ENCODE measurements at regions not wholly inside any gene's neighbourhood (a gene's known extent, or its start where the extent isn't known, plus 50 kb on each side); places are given as distances from the start of the nearest gene placed in this dataset.

- intact Hi-C loops (cut with micrococcal nuclease; ENCODE audit: unreplicated experiment), result no loop called here
- CTCF ChIA-PET (ENCODE audit: unreplicated experiment), result no interaction called here
- no peaks in the 10 kb centered on the region for H3K4me1 ChIP-seq (ENCODE audit: insufficient read depth, low read length, poor library complexity, severe bottlenecking)
- H2AFZ ChIP-seq (ENCODE audit: low read length), result no peak overlapping the region
- no peaks in the 10 kb centered on the region for H3K9me3 ChIP-seq (ENCODE audit: low read length)
- no peaks in the 10 kb centered on the region for H3K79me2 ChIP-seq (ENCODE audit: insufficient read depth, low read depth, low read length)
- no peak for TF ChIP-seq CTCF (conservative IDR thresholded peaks at IDR 0.05; ENCODE audit: low read length)
- no peak for TF ChIP-seq EZH2phosphoT487 (IDR thresholded peaks at IDR 0.05; ENCODE audit: borderline replicate concordance, low read depth, low read length)
- H4K20me1 ChIP-seq (ENCODE audit: insufficient read depth, low read length), result no peaks in the 10 kb centered on the region
- H3K9me2 ChIP-seq (ENCODE audit: insufficient read depth, low read length), result no peaks in the 10 kb centered on the region
- H3K4me2 ChIP-seq (ENCODE audit: low read length), result no peak overlapping the region
- H3K27ac ChIP-seq (ENCODE audit: low read depth, low read length, poor library complexity, severe bottlenecking), result no peak overlapping the region
- no peaks in the 10 kb centered on the region for H3K36me3 ChIP-seq (ENCODE audit: insufficient read depth, low read length)
- POLR2A ChIA-PET, result no interaction called here
- no TSS peak for BruUV-seq (replicated peaks)
- H3K4me3 ChIP-seq (ENCODE audit: low read depth, low read length, poor library complexity, severe bottlenecking), result no peak overlapping the region
- no peak for DNase-seq (ENCODE audit: low spot score)
Measured at GRCh38 chr3:40876009-40876408, 323.3 kb upstream of the CTNNB1 start.

GRCh38 chr3:40876496-40876895, 322.8 kb upstream of the CTNNB1 start:
- H3K9me2 ChIP-seq (ENCODE audit: insufficient read depth, low read length), result no peaks in the 10 kb centered on the region
- POLR2A ChIA-PET, result no interaction called here
- intact Hi-C loops (cut with micrococcal nuclease; ENCODE audit: unreplicated experiment), result no loop called here
- H3K9me3 ChIP-seq (ENCODE audit: low read length), result no peaks in the 10 kb centered on the region
- no peaks in the 10 kb centered on the region for H3K4me1 ChIP-seq (ENCODE audit: insufficient read depth, low read length, poor library complexity, severe bottlenecking)
- no peak overlapping the region for H3K4me2 ChIP-seq (ENCODE audit: low read length)
- H4K20me1 ChIP-seq (ENCODE audit: insufficient read depth, low read length), result no peaks in the 10 kb centered on the region
- BruUV-seq (replicated peaks), result no TSS peak
- no peak for TF ChIP-seq CTCF (conservative IDR thresholded peaks at IDR 0.05; ENCODE audit: low read length)
- TF ChIP-seq EZH2phosphoT487 (IDR thresholded peaks at IDR 0.05; ENCODE audit: borderline replicate concordance, low read depth, low read length), result no peak
- no peaks in the 10 kb centered on the region for H3K79me2 ChIP-seq (ENCODE audit: insufficient read depth, low read depth, low read length)
- H3K27ac ChIP-seq (ENCODE audit: low read depth, low read length, poor library complexity, severe bottlenecking), result no peak overlapping the region
- CTCF ChIA-PET (ENCODE audit: unreplicated experiment), result no interaction called here
- no peak for DNase-seq (ENCODE audit: low spot score)
- no peak overlapping the region for H2AFZ ChIP-seq (ENCODE audit: low read length)
- H3K36me3 ChIP-seq (ENCODE audit: insufficient read depth, low read length), result no peaks in the 10 kb centered on the region
- H3K4me3 ChIP-seq (ENCODE audit: low read depth, low read length, poor library complexity, severe bottlenecking), result no peak overlapping the region

- Histone ChIP-seq H2AFZ (ENCODE audit: low read length) (no peak overlapping the region), H3K36me3 (ENCODE audit: insufficient read depth, low read length) (no peaks in the 10 kb centered on the region), H3K4me2 (ENCODE audit: low read length) (no peak overlapping the region), H3K4me3 (ENCODE audit: low read depth, low read length, poor library complexity, severe bottlenecking) (no peak overlapping the region), H4K20me1 (ENCODE audit: insufficient read depth, low read length) (no peaks in the 10 kb centered on the region), H3K9me3 (ENCODE audit: low read length) (no peaks in the 10 kb centered on the region), H3K27ac (ENCODE audit: low read depth, low read length, poor library complexity, severe bottlenecking) (no peak overlapping the region), H3K9me2 (ENCODE audit: insufficient read depth, low read length) (no peaks in the 10 kb centered on the region), H3K79me2 (ENCODE audit: insufficient read depth, low read depth, low read length) (no peaks in the 10 kb centered on the region), H3K4me1 (ENCODE audit: insufficient read depth, low read length, poor library complexity, severe bottlenecking) (no peaks in the 10 kb centered on the region)
- no TSS peak for BruUV-seq (replicated peaks)
- ChIA-PET POLR2A (interaction anchor here (0.5 kb wide), 1 partner anchor 13 kb away, joined by 5 read pairs; no protein-coding TSS in a partner anchor), CTCF (ENCODE audit: unreplicated experiment) (no interaction called here)
- TF ChIP-seq EZH2phosphoT487 (IDR thresholded peaks at IDR 0.05; ENCODE audit: borderline replicate concordance, low read depth, low read length) (no peak), CTCF (conservative IDR thresholded peaks at IDR 0.05; ENCODE audit: low read length) (no peak)
- intact Hi-C loops (cut with micrococcal nuclease; ENCODE audit: unreplicated experiment), result no loop called here
- no peak for DNase-seq (ENCODE audit: low spot score)
Measured at GRCh38 chr3:40877631-40878463, 321.5 kb upstream of the CTNNB1 start.

Measured in OCI-LY7 (cell line).